Activated B cell treated with CpG ODN at 0.5 μM for 24 hours (primary cell): ENCODE measurements at regions not wholly inside any gene's neighbourhood (a gene's known extent, or its start where the extent isn't known, plus 50 kb on each side); places are given as distances from the start of the nearest gene placed in this dataset.

Source experiments
- ATAC-seq: fragments of 200-7000 bp; cut with Tn5 transposase; one replicate; pipeline ENCODE4 v1.10.0; 2021; ENCODE audit warnings: low read depth, mild to moderate bottlenecking, moderate library complexity
- CTCF ChIA-PET: fragments of 350-600 bp; sonication (Branson Sonifier 250); formaldehyde crosslinking; loops from one replicate; lab custom pipeline; 2021; ENCODE audit warnings: antibody characterized with exemption; lab: Charles Lee
- POLR2A ChIA-PET: fragments of 350-600 bp; sonication (Branson Sonifier 250); formaldehyde crosslinking; loops from one replicate; lab custom pipeline; 2021; ENCODE audit warnings: antibody characterized with exemption; lab: Charles Lee
- DNase-seq: peaks from one replicate; pipeline ENCODE4 v3.0.0; 2022
- H3K27ac Mint-ChIP-seq: one replicate; pipeline ENCODE4 v1.8.0; 2020; ENCODE audit warnings: mixed read lengths
- H3K27me3 Mint-ChIP-seq: one replicate; pipeline ENCODE4 v1.8.0; 2021; ENCODE audit warnings: mixed read lengths
- H3K36me3 Mint-ChIP-seq: one replicate; pipeline ENCODE4 v1.8.0; 2021; ENCODE audit warnings: low read depth, mixed read lengths
- H3K4me1 Mint-ChIP-seq: one replicate; pipeline ENCODE4 v1.8.0; 2021; ENCODE audit warnings: mixed read lengths
- H3K4me3 Mint-ChIP-seq: one replicate; pipeline ENCODE4 v1.8.0; 2020; ENCODE audit warnings: mild to moderate bottlenecking, mixed read lengths
- H3K9me3 Mint-ChIP-seq: one replicate; pipeline ENCODE4 v1.8.0; 2020; ENCODE audit warnings: mixed read lengths
- intact Hi-C: fragments of 100-400 bp; cut with micrococcal nuclease; formaldehyde crosslinking; loops from one replicate; pipeline ENCODE4 v1.15.1; 2024
- TF ChIP-seq, protein P1 (sequence below): fragments of 200-600 bp; IDR thresholded peaks from one replicate; pipeline ENCODE4 v1.8.0; 2022; ENCODE audit warnings: antibody characterized with exemption, mild to moderate bottlenecking

DNA sequence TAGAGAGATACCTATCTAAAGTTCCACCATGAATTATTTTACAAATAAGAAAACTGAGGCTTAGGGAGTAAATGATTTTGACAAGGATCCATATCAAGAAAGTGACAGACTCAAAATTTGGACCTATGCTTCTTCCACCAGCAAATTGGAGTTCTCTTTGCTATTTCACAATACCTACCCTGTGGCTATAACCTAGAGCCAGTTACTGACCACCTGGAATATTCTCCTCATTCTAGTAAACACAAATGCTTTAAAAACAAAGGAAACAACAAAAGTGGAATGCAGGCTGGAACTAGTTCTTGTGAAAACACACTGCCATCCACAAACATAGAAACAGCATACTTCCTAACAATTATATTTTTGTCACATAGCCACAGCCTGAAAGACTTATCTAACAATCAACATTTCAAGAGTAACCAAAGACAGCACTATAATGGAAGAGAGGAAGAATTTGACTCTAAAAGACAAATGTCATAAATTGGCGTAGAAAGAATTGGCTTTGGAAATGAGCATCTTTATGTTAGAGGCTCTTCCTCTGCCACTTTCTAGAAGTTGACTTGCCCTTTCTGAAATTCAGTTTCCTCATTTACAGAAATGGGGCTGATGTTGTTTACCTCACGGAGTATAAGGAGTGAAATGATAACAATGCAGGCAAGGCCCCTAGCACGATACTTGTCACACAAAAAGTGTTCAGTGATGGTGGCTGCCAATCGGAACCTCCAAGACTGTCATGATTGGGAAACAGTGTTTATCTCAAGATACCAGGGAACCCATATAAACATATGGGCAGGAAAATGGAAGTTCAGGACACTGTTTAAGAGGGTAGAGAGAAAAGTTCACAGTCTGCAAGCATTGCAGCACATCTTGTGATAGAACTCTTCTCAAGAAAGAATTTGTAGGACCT lies 138.6 kb upstream of the LGR5 start:
- no peak overlapping the region for H3K4me3 Mint-ChIP-seq
- POLR2A ChIA-PET = no interaction called here
- no peaks in the 10 kb centered on the region for H3K9me3 Mint-ChIP-seq
- no peaks in the 10 kb centered on the region for H3K4me1 Mint-ChIP-seq
- DNase-seq = no peak
- CTCF ChIA-PET = no interaction called here
- intact Hi-C loops = no loop called here
- TF ChIP-seq, protein P1, sequence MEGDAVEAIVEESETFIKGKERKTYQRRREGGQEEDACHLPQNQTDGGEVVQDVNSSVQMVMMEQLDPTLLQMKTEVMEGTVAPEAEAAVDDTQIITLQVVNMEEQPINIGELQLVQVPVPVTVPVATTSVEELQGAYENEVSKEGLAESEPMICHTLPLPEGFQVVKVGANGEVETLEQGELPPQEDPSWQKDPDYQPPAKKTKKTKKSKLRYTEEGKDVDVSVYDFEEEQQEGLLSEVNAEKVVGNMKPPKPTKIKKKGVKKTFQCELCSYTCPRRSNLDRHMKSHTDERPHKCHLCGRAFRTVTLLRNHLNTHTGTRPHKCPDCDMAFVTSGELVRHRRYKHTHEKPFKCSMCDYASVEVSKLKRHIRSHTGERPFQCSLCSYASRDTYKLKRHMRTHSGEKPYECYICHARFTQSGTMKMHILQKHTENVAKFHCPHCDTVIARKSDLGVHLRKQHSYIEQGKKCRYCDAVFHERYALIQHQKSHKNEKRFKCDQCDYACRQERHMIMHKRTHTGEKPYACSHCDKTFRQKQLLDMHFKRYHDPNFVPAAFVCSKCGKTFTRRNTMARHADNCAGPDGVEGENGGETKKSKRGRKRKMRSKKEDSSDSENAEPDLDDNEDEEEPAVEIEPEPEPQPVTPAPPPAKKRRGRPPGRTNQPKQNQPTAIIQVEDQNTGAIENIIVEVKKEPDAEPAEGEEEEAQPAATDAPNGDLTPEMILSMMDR = no peak
- ATAC-seq = no peak
- H3K36me3 Mint-ChIP-seq = no peaks in the 10 kb centered on the region
- H3K27me3 Mint-ChIP-seq = no peaks in the 10 kb centered on the region
- no peak overlapping the region for H3K27ac Mint-ChIP-seq

DNA sequence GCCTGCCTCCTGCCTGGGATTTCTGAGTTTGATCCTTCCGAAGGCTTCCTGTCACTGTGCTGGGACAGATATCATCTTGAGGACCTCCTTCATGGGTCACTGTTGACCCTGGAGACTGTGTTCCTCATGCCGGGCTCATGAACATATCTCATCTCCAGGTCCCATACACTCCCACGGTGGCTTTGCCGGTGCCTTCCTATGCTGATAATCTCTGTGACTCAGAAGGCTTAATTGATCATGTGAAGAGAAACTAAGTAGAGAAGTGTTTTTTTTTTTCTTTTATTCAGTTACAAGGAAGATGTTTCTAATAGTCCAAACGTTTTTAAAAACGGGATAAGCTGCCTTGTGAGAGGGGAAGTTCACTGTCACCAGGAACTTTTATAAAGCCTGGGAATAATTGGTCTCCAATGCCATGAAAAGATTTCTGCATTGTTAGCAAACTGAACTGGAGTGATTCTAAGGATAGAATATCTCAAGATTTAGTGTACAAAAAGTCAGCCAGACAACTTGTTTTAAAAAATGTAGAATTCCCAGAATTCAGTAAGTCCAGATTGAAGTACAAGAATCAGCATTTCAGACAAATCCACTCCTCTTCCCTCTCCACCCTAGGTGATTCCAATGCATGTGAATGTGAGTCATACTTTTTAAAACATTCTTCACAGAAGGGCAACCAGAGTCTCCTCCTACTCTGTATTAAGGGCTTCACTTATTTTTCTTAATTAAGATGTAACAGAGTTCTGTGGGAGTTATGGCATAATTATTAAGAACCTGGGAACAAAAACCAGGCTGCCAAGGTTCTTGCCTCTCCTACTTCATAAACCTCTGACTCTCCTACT lies 139.8 kb upstream of the LGR5 start:
- ATAC-seq = no peak

DNA sequence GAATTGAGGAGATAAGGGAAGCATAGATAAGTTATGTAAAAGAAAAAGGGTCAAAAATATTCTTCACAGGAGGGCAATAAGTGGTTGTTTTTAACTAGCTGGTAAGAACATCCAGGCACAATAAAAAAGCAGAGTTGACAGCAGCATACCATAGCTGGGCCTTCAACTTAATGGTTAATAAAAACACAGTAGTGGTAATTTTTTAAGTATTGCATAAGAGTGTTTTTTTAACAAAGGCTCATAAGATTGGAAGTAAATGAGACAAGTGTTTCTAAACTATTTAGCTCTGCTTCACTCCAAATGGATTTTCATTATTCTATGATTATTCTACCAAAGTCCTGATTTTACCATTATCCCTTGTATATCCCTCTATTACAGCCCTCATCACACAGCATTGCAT lies 140.1 kb upstream of the TSPAN8 start:
- intact Hi-C loops = no loop called here
- H3K9me3 Mint-ChIP-seq = no peaks in the 10 kb centered on the region
- POLR2A ChIA-PET = no interaction called here
- TF ChIP-seq, protein P1 = no peak
- no peak for DNase-seq
- no peak for ATAC-seq
- H3K27me3 Mint-ChIP-seq = no peaks in the 10 kb centered on the region
- no peak overlapping the region for H3K27ac Mint-ChIP-seq
- no peaks in the 10 kb centered on the region for H3K36me3 Mint-ChIP-seq
- CTCF ChIA-PET = no interaction called here
- no peak overlapping the region for H3K4me3 Mint-ChIP-seq
- no peaks in the 10 kb centered on the region for H3K4me1 Mint-ChIP-seq

More for the DNA sequence above, 139.8 kb upstream of the LGR5 start:
- CTCF ChIA-PET = no interaction called here
- POLR2A ChIA-PET = no interaction called here
- no peaks in the 10 kb centered on the region for H3K27me3 Mint-ChIP-seq
- H3K9me3 Mint-ChIP-seq = no peaks in the 10 kb centered on the region
- H3K27ac Mint-ChIP-seq = no peak overlapping the region
- H3K36me3 Mint-ChIP-seq = no peaks in the 10 kb centered on the region
- H3K4me3 Mint-ChIP-seq = no peak overlapping the region
- intact Hi-C loops = no loop called here
- TF ChIP-seq, protein P1 = no peak
- H3K4me1 Mint-ChIP-seq = no peaks in the 10 kb centered on the region
- DNase-seq = no peak

DNA sequence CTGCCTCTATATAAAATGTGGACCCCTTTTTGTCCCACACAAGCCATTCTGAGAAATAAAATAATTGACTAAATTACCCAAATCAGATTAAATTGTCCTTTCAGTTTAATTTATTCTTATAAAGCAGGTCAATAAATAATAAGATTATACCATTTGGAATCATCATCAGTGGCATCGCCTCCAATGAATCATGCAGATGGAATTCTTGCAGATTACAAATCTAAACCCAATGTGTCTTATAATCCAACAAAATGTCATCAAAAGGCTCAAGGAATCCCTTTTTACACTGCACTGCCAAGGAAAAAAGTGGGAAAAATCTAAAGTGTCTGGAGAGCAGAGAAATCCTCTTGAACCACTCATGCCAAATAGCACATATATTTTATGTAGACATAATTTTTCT lies 138.2 kb upstream of the TSPAN8 start:
- TF ChIP-seq, protein P1 = no peak
- intact Hi-C loops = no loop called here
- no peaks in the 10 kb centered on the region for H3K36me3 Mint-ChIP-seq
- H3K4me1 Mint-ChIP-seq = no peaks in the 10 kb centered on the region
- no peak overlapping the region for H3K27ac Mint-ChIP-seq
- no peak for DNase-seq
- H3K27me3 Mint-ChIP-seq = no peaks in the 10 kb centered on the region
- no peak for ATAC-seq
- peaks cover 9% of the 10 kb centered on the region for H3K9me3 Mint-ChIP-seq
- H3K4me3 Mint-ChIP-seq = no peak overlapping the region
- CTCF ChIA-PET = no interaction called here
- POLR2A ChIA-PET = no interaction called here

DNA sequence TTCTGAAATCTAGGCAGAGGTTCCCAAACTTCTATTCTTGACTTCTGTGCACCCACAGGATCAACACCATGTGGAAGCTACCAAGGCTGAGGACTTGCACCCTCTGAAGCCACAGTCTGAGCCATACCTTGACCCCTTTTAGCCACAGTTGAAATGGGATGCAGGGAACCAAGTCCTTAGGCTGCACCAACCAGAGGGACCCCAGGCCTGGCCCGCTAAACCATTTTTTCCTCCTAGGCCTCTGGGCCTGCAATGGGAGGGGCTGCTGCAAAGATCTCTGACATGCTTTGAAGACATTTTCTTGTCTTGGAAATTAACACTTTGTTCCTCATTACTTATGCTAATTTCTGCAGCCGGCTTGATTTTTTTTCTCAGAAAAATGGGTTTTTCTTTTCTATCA lies 133.9 kb upstream of the TSPAN8 start:
- Mint-ChIP-seq H3K36me3 (no peaks in the 10 kb centered on the region), H3K27ac (no peak overlapping the region), H3K9me3 (peaks cover 13% of the 10 kb centered on the region), H3K4me1 (no peaks in the 10 kb centered on the region), H3K4me3 (no peak overlapping the region), H3K27me3 (no peaks in the 10 kb centered on the region)
- ATAC-seq (no peak), DNase-seq (no peak)
- CTCF ChIA-PET = no interaction called here
- intact Hi-C loops = no loop called here
- TF ChIP-seq, protein P1 = no peak
- POLR2A ChIA-PET = no interaction called here
